ENCODE measurements at regions not wholly inside any gene's neighbourhood (a gene's known extent, or its start where the extent isn't known, plus 50 kb on each side); places are given as distances from the start of the nearest gene placed in this dataset.
A peak's percentile ranks its signal among the peaks of the same experiment; 100 is the strongest.

DNA sequence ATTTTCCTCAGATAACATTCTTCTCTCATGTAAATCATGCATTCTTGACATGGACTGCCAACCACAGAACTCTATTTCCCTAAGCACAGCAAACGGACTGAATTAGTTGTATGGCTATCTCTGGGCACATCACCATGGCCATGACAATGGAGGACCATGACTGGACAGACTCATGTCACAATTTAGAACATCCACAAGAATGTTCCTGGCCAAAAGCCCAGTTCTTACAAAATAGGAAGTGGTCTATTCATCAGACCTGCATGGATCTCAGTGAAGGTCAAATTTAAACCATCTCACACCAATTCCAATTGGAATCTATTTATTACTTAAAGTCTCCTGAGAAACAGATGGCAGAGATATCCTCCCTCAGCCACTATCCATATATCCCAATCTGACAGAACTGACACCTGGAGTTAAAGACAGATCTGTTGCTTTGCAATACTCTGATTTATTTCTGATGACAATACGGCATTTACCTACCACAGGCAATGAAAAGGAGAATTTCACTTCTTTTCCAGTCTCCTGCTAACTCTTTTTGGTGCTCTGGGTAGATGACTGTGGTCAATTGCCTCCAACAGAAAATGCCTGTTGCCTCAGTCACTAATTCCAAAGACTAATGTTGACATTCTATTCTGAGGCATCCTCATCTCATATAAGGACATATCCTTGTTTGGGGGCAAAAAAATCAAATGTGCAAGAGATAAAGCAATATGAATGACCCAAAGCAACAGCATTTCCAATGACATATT, 254.8 kb downstream of the HTR7 start:
- H3K9me3 ChIP-seq (replicated peaks in 1 of 11): peaks cover 39 to 75% (median 59%) of the 10 kb centered on the region in 11 experiments
- no peak overlapping the region for H3K4me3 ChIP-seq
- H4K20me1 ChIP-seq: no peaks in the 10 kb centered on the region
- H3K9ac ChIP-seq: no peak overlapping the region
- H3K27ac ChIP-seq: no peak overlapping the region
- H3K4me1 ChIP-seq: peaks cover 0 to 12% (median 0%) of the 10 kb centered on the region in 10 experiments; a peak in 6 of 20 replicates
- H3K27me3 ChIP-seq: no peaks in the 10 kb centered on the region
- no peak for TF ChIP-seq Cebpa-rat (IDR thresholded peaks at IDR 0.05)
- H3K4me2 ChIP-seq: no peak overlapping the region
- H3K36me3 ChIP-seq: peaks cover 0 to 16% (median 0%) of the 10 kb centered on the region in 11 experiments; a peak in 5 of 22 replicates

- H3K36me3 ChIP-seq: peaks cover 0 to 16% (median 0%) of the 10 kb centered on the region in 11 experiments; a peak in 5 of 22 replicates
- no peaks in the 10 kb centered on the region for H3K4me1 ChIP-seq
- H3K9ac ChIP-seq: no peak overlapping the region
- H3K4me2 ChIP-seq: no peak overlapping the region
- no peaks in the 10 kb centered on the region for H4K20me1 ChIP-seq
- no peak for TF ChIP-seq Cebpa-rat (IDR thresholded peaks at IDR 0.05)
- H3K4me3 ChIP-seq: no peak overlapping the region
- no peak overlapping the region for H3K27ac ChIP-seq
- peaks cover 52 to 72% (median 64%) of the 10 kb centered on the region in 11 experiments for H3K9me3 ChIP-seq (replicated peaks in 1 of 11)
- no peaks in the 10 kb centered on the region for H3K27me3 ChIP-seq
These were observed 253.2 kb downstream of the HTR7 start for GRCh38 chr10:90604636-90605035.

GRCh38 chr10:90605506-90605905, 252.3 kb downstream of the HTR7 start:
- no peak overlapping the region for H3K4me3 ChIP-seq
- H3K9me3 ChIP-seq (replicated peaks in 1 of 11): peaks cover 52 to 72% (median 64%) of the 10 kb centered on the region in 11 experiments
- no peak overlapping the region for H3K9ac ChIP-seq
- no peaks in the 10 kb centered on the region for H3K27me3 ChIP-seq
- H4K20me1 ChIP-seq: no peaks in the 10 kb centered on the region
- peaks cover 0 to 12% (median 0%) of the 10 kb centered on the region in 11 experiments; a peak in 3 of 22 replicates for H3K36me3 ChIP-seq
- no peak overlapping the region for H3K4me2 ChIP-seq
- no peak for TF ChIP-seq Cebpa-rat (IDR thresholded peaks at IDR 0.05)
- no peaks in the 10 kb centered on the region for H3K4me1 ChIP-seq
- H3K27ac ChIP-seq: no peak overlapping the region

DNA sequence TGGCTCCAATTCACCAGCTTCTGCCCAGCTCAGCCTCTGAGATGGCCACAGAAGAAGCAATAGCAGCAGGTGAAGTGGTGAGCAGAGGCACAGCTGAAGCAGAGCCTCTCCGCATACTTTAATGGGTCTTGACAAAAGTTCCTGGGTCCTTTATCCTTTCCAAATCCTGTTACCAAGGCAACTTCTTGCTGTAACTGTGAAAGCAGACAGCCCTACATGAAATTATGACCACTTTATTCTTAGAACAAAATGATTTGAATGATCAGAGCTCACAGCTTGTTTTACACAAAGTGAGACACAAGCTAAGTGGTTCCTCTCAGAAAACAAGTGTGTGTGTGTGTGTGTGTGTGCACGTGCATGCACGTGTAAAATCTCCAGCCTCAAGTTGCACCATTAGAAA, 245.6 kb downstream of the HTR7 start:
- TF ChIP-seq Cebpa-rat (IDR thresholded peaks at IDR 0.05): no peak
- no peaks in the 10 kb centered on the region for H4K20me1 ChIP-seq
- H3K27ac ChIP-seq: no peak overlapping the region
- H3K27me3 ChIP-seq: no peaks in the 10 kb centered on the region
- H3K4me3 ChIP-seq: no peak overlapping the region
- no peak overlapping the region for H3K9ac ChIP-seq
- H3K4me1 ChIP-seq: no peaks in the 10 kb centered on the region
- H3K9me3 ChIP-seq (replicated peaks in 1 of 11): peaks cover 18 to 33% (median 26%) of the 10 kb centered on the region in 11 experiments; a peak in 21 of 22 replicates
- no peaks in the 10 kb centered on the region for H3K36me3 ChIP-seq
- no peak overlapping the region for H3K4me2 ChIP-seq

- Histone ChIP-seq H4K20me1 (no peaks in the 10 kb centered on the region), H3K27ac (no peak overlapping the region), H3K27me3 (no peaks in the 10 kb centered on the region), H3K9ac (no peak overlapping the region), H3K36me3 (no peaks in the 10 kb centered on the region), H3K4me2 (no peak overlapping the region), H3K9me3 (replicated peaks in 1 of 11) (peaks cover 0 to 10% (median 8%) of the 10 kb centered on the region in 11 experiments; a peak in 17 of 22 replicates), H3K4me1 (no peaks in the 10 kb centered on the region), H3K4me3 (no peak overlapping the region)
- no peak for TF ChIP-seq Cebpa-rat (IDR thresholded peaks at IDR 0.05)
These were observed 243.2 kb downstream of the HTR7 start for GRCh38 chr10:90614631-90615030.

- Histone ChIP-seq H3K4me3 (no peak overlapping the region), H3K36me3 (no peaks in the 10 kb centered on the region), H3K9me3 (replicated peaks in 1 of 11) (no peaks in the 10 kb centered on the region), H3K4me2 (no peak overlapping the region), H4K20me1 (no peaks in the 10 kb centered on the region), H3K9ac (no peak overlapping the region), H3K4me1 (no peaks in the 10 kb centered on the region), H3K27me3 (no peaks in the 10 kb centered on the region), H3K27ac (no peak overlapping the region)
- no peak for TF ChIP-seq Cebpa-rat (IDR thresholded peaks at IDR 0.05)
These were observed 236.3 kb downstream of the HTR7 start for GRCh38 chr10:90621577-90621976.

DNA sequence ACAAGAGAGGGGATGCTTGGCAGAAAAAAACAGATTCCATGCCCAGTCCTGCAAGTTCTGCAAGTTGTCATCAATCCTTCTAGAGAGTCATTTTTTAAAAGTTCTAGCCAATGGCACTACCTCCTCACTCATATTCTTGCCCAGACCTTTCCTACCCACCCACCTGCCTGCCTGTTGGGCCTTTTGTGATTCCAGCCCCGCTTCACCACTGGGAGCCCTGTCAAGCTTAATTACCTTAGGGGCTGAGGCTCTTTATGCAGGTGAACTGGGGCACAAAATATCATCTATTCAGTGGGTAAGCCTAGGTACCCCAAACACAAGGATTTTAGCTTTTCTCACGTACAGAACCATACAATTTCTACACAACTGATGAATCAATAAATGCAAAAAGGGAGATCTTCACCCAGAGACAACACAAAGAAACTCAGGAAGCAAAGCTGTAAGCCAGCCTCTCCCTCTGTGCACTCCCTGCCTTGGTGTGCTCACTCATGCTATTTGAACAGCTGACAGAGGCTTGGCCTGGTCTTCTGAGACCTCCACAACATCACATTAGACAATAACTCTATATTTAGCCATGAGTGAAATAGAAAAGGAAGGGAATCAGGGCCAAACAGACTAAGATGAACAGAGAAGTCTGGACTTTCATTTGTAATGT, 222.6 kb downstream of the HTR7 start:
- no peaks in the 10 kb centered on the region for H3K27me3 ChIP-seq
- H3K9ac ChIP-seq: no peak overlapping the region
- peak overlapping the region in 5 of 11 experiments; percentile 2 to 36 (median 24); a peak in 6 of 22 replicates for H3K4me2 ChIP-seq
- peaks cover 4 to 23% (median 12%) of the 10 kb centered on the region in 11 experiments; a peak in 17 of 22 replicates for H3K9me3 ChIP-seq (replicated peaks in 1 of 11)
- no peaks in the 10 kb centered on the region for H3K36me3 ChIP-seq
- no peak for TF ChIP-seq Cebpa-rat (IDR thresholded peaks at IDR 0.05)
- peaks cover 0 to 11% (median 0%) of the 10 kb centered on the region in 10 experiments; a peak in 6 of 20 replicates for H3K4me1 ChIP-seq
- H3K27ac ChIP-seq: no peak overlapping the region
- H3K4me3 ChIP-seq: no peak overlapping the region
- no peaks in the 10 kb centered on the region for H4K20me1 ChIP-seq

DNA sequence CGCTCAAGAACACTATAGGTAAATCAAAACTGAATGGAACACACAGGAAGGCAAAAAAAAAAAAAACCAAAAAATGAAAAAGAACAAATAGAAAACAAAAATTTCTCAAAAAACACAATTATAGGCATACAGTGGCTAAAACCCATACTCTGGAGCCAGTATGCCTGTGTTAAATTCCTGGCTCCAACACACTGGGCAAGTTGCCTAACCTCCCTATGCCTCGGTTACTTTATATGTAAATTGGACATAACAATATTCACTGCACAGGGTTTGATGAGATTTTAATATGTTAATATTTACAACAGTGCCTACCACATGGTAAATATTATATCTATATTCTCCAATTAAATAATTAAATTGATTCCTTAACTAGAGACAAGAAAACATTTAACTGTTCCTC, 217.1 kb downstream of the HTR7 start:
- Histone ChIP-seq H3K27me3 (no peaks in the 10 kb centered on the region), H3K36me3 (no peaks in the 10 kb centered on the region), H3K27ac (no peak overlapping the region), H3K4me1 (peaks cover 0 to 2% (median 0%) of the 10 kb centered on the region in 10 experiments; a peak in 2 of 20 replicates), H3K9me3 (replicated peaks in 1 of 11) (peaks cover 4 to 23% (median 12%) of the 10 kb centered on the region in 11 experiments; a peak in 17 of 22 replicates), H3K4me2 (no peak overlapping the region), H3K4me3 (no peak overlapping the region), H3K9ac (no peak overlapping the region), H4K20me1 (no peaks in the 10 kb centered on the region)
- no peak for TF ChIP-seq Cebpa-rat (IDR thresholded peaks at IDR 0.05)

GRCh38 chr10:90641731-90642130, 216.1 kb downstream of the HTR7 start:
- H4K20me1 ChIP-seq: no peaks in the 10 kb centered on the region
- no peak overlapping the region for H3K9ac ChIP-seq
- H3K9me3 ChIP-seq (replicated peaks in 1 of 11): peaks cover 4 to 23% (median 12%) of the 10 kb centered on the region in 11 experiments; a peak in 17 of 22 replicates
- H3K27me3 ChIP-seq: no peaks in the 10 kb centered on the region
- H3K4me1 ChIP-seq: no peaks in the 10 kb centered on the region
- no peak for TF ChIP-seq Cebpa-rat (IDR thresholded peaks at IDR 0.05)
- no peak overlapping the region for H3K4me3 ChIP-seq
- no peaks in the 10 kb centered on the region for H3K36me3 ChIP-seq
- H3K4me2 ChIP-seq: no peak overlapping the region
- no peak overlapping the region for H3K27ac ChIP-seq

All from BLaER1 treated with 17β-estradiol and CSF1 and Interleukin-3, amounts not matched to agents 10 nM and 100 nM (cell line).